GM23338 (cell line): ENCODE measurements at regions not wholly inside any gene's neighbourhood (a gene's known extent, or its start where the extent isn't known, plus 50 kb on each side); places are given as distances from the start of the nearest gene placed in this dataset.

Experiments used
- ATAC-seq: fragments of 200-7000 bp; cut with Tn5 transposase; 3 replicates; pipeline ENCODE4 v1.9.1; 2020
- DNase-seq: peaks from one replicate; pipeline ENCODE4 v3.0.0-alpha.2; 2015; ENCODE audit warnings: low spot score
- H2AFZ ChIP-seq: fragments of 200-600 bp; sonication (generic); 2 replicates; pipeline ENCODE4 v1.8.0; 2016; ENCODE audit warnings: antibody characterized with exemption, mild to moderate bottlenecking, moderate library complexity
- H3F3A ChIP-seq: fragments of 200-600 bp; sonication (generic); replicated peaks from 2 replicates; pipeline ENCODE4 v1.8.0; 2017; ENCODE audit warnings: antibody characterized with exemption, mixed run types, low read depth
- H3K27ac ChIP-seq: fragments of 200-600 bp; sonication (generic); 2 replicates; pipeline ENCODE4 v1.6.1; 2016; ENCODE audit warnings: low read depth
- H3K27me3 ChIP-seq: fragments of 200-600 bp; sonication (generic); 2 replicates; pipeline ENCODE4 v1.8.0; 2016; ENCODE audit warnings: mild to moderate bottlenecking, mixed run types, moderate library complexity; ENCODE audit not compliant: insufficient read depth
- H3K36me3 ChIP-seq: fragments of 200-600 bp; sonication (generic); 2 replicates; pipeline ENCODE4 v1.8.0; 2016; ENCODE audit warnings: mild to moderate bottlenecking; ENCODE audit not compliant: insufficient read depth
- H3K4me1 ChIP-seq: fragments of 200-600 bp; sonication (generic); 2 replicates; pipeline ENCODE4 v1.8.0; 2016; ENCODE audit warnings: mild to moderate bottlenecking, moderate library complexity; ENCODE audit not compliant: insufficient read depth
- H3K4me2 ChIP-seq: fragments of 200-600 bp; sonication (generic); 2 replicates; pipeline ENCODE4 v1.7.1; 2017; ENCODE audit warnings: mixed run types
- H3K4me3 ChIP-seq: fragments of 200-600 bp; sonication (generic); 2 replicates; pipeline ENCODE4 v1.6.1; 2016; ENCODE audit warnings: mixed run types
- H3K79me2 ChIP-seq: fragments of 200-600 bp; sonication (generic); replicated peaks from 2 replicates; pipeline ENCODE4 v1.8.0; 2017; ENCODE audit warnings: mild to moderate bottlenecking; ENCODE audit not compliant: insufficient read depth
- H3K9me2 ChIP-seq: fragments of 200-600 bp; sonication (generic); 2 replicates; pipeline ENCODE4 v1.8.0; 2017; ENCODE audit not compliant: insufficient read depth
- H4K20me1 ChIP-seq: fragments of 200-600 bp; sonication (generic); replicated peaks from 2 replicates; pipeline ENCODE4 v1.8.0; 2017; ENCODE audit warnings: mild to moderate bottlenecking; ENCODE audit not compliant: insufficient read depth
- H3K27ac Mint-ChIP-seq: 2 replicates; pipeline ENCODE4 v1.8.0; 2020; ENCODE audit warnings: inconsistent platforms, mild to moderate bottlenecking, moderate library complexity, mixed read lengths
- H3K27me3 Mint-ChIP-seq: 3 replicates; pipeline ENCODE4 v1.8.0; 2022; ENCODE audit warnings: low read depth, mild to moderate bottlenecking, moderate library complexity, mixed read lengths, inconsistent platforms; ENCODE audit not compliant: insufficient read depth, poor library complexity
- H3K36me3 Mint-ChIP-seq: 3 replicates; pipeline ENCODE4 v1.8.0; 2021; ENCODE audit warnings: low read depth, mild to moderate bottlenecking, inconsistent platforms, moderate library complexity, mixed read lengths
- H3K4me1 Mint-ChIP-seq: 3 replicates; pipeline ENCODE4 v1.8.0; 2020; ENCODE audit warnings: mild to moderate bottlenecking, inconsistent platforms, mixed read lengths
- H3K4me3 Mint-ChIP-seq: 3 replicates; pipeline ENCODE4 v1.8.0; 2021; ENCODE audit warnings: moderate library complexity, mild to moderate bottlenecking, inconsistent platforms, mixed read lengths
- H3K9me3 Mint-ChIP-seq: 3 replicates; pipeline ENCODE4 v1.8.0; 2020; ENCODE audit warnings: moderate library complexity, mild to moderate bottlenecking, inconsistent platforms, mixed read lengths
- CREB1 ChIP-seq: fragments of 250-450 bp; sonication (Bioruptor Pico); IDR thresholded peaks from 2 replicates; pipeline ENCODE4 v1.5.0; 2020; ENCODE audit warnings: low read depth, mild to moderate bottlenecking, moderate library complexity
- CTCF ChIP-seq, 2 experiments: fragments of 200-600 bp in 1 of 2; sonication (generic) in 1 of 2; conservative IDR thresholded peaks; 2 replicates each; pipeline versions ENCODE4 v1.5.1 to v1.6.1; 2016 to 2017; ENCODE audit warnings: antibody characterized with exemption in 2 of 2, low read depth in 2 of 2, mild to moderate bottlenecking in 2 of 2, moderate library complexity in 1 of 2
- ETS1 ChIP-seq: IDR thresholded peaks from 2 replicates; pipeline ENCODE4 v1.6.1; 2016; ENCODE audit warnings: antibody characterized with exemption
- EZH2 ChIP-seq: fragments of 200-600 bp; sonication (generic); IDR thresholded peaks from one replicate; pipeline ENCODE4 v1.8.0; 2017; ENCODE audit warnings: antibody characterized with exemption, mild to moderate bottlenecking, low read depth; ENCODE audit not compliant: unreplicated experiment
- EZH2phosphoT487 ChIP-seq: fragments of 200-600 bp; sonication (generic); IDR thresholded peaks from one replicate; pipeline ENCODE4 v1.8.1; 2018; ENCODE audit warnings: antibody characterized with exemption; ENCODE audit not compliant: unreplicated experiment
- JUNB ChIP-seq: IDR thresholded peaks from one replicate; pipeline ENCODE4 v1.6.1; 2016; ENCODE audit warnings: antibody characterized with exemption; ENCODE audit not compliant: unreplicated experiment
- NANOG ChIP-seq: IDR thresholded peaks from 2 replicates; pipeline ENCODE4 v1.6.1; 2016; ENCODE audit warnings: antibody characterized with exemption, borderline replicate concordance
- POLR2AphosphoS5 ChIP-seq: IDR thresholded peaks from 2 replicates; pipeline ENCODE4 v1.6.1; 2016; ENCODE audit warnings: antibody characterized with exemption, low read depth
- REST ChIP-seq: IDR thresholded peaks from one replicate; pipeline ENCODE4 v1.6.1; 2018; ENCODE audit warnings: antibody characterized with exemption; ENCODE audit not compliant: unreplicated experiment
- STAT1 ChIP-seq: IDR thresholded peaks from one replicate; pipeline ENCODE4 v1.6.1; 2016; ENCODE audit warnings: antibody characterized with exemption; ENCODE audit not compliant: unreplicated experiment
- ZNF114 ChIP-seq: fragments of 250-450 bp; sonication (Bioruptor Pico); IDR thresholded peaks from 2 replicates; pipeline ENCODE4 v1.5.0; 2020; ENCODE audit warnings: mild to moderate bottlenecking, moderate library complexity
- ZNF331 ChIP-seq: fragments of 250-450 bp; sonication (Bioruptor Pico); IDR thresholded peaks from 2 replicates; pipeline ENCODE4 v1.5.0; 2020; ENCODE audit warnings: low read depth, mild to moderate bottlenecking, moderate library complexity
- ZNF462 ChIP-seq: fragments of 250-450 bp; sonication (Bioruptor Pico); IDR thresholded peaks from 2 replicates; pipeline ENCODE4 v1.5.0; 2020; ENCODE audit warnings: mild to moderate bottlenecking, moderate library complexity

- Mint-ChIP-seq H3K27me3 (no peaks in the 10 kb centered on the region), H3K27ac (no peak overlapping the region), H3K4me3 (no peak overlapping the region), H3K36me3 (no peaks in the 10 kb centered on the region), H3K4me1 (no peaks in the 10 kb centered on the region), H3K9me3 (no peaks in the 10 kb centered on the region)
- no peaks in the 10 kb centered on the region for H3K79me2 ChIP-seq
- H3K27me3 ChIP-seq, result no peaks in the 10 kb centered on the region
- H2AFZ ChIP-seq, result no peak overlapping the region
- no peaks in the 10 kb centered on the region for H3F3A ChIP-seq
- TF ChIP-seq ZNF462 (CRISPR knock-in tag), result no peak
- TF ChIP-seq EZH2phosphoT487, result no peak
- no peak for TF ChIP-seq ZNF114 (CRISPR knock-in tag)
- no peak for TF ChIP-seq CREB1
- TF ChIP-seq ETS1, result no peak
- no peak for TF ChIP-seq NANOG
- no peak for TF ChIP-seq CTCF (conservative IDR thresholded peaks at IDR 0.05; ENCODE audit: low read depth in 2 of 2)
- no peak for TF ChIP-seq EZH2
- TF ChIP-seq JUNB, result no peak
- TF ChIP-seq ZNF331, result no peak
- no peak for TF ChIP-seq STAT1
- TF ChIP-seq REST, result no peak
- no peak for TF ChIP-seq POLR2AphosphoS5
- no peaks in the 10 kb centered on the region for H3K4me1 ChIP-seq
- H3K27ac ChIP-seq, result no peak overlapping the region
- no peak overlapping the region for H3K4me3 ChIP-seq
- H3K36me3 ChIP-seq, result no peaks in the 10 kb centered on the region
- DNase-seq (no peak), ATAC-seq (no peak)
- no peaks in the 10 kb centered on the region for H4K20me1 ChIP-seq
- H3K9me2 ChIP-seq, result no peaks in the 10 kb centered on the region
- no peak overlapping the region for H3K4me2 ChIP-seq
Measured at GRCh38 chrX:35251226-35251625, 308.6 kb downstream of the FAM47B start.
